Forelimb muscle (tissue), 1 donor: ENCODE measurements at regions not wholly inside any gene's neighbourhood (a gene's known extent, or its start where the extent isn't known, plus 50 kb on each side); places are given as distances from the start of the nearest gene placed in this dataset.
"Not testable (repeated sequence)": the region's sequence is repeated elsewhere in the genome, so short reads cannot be mapped to it uniquely, and the experiment has no call there.

Experiments
- DNase-seq: peaks from one replicate; pipeline ENCODE4 v3.0.0-alpha.2; 2013; ENCODE audit warnings: low read depth

DNA sequence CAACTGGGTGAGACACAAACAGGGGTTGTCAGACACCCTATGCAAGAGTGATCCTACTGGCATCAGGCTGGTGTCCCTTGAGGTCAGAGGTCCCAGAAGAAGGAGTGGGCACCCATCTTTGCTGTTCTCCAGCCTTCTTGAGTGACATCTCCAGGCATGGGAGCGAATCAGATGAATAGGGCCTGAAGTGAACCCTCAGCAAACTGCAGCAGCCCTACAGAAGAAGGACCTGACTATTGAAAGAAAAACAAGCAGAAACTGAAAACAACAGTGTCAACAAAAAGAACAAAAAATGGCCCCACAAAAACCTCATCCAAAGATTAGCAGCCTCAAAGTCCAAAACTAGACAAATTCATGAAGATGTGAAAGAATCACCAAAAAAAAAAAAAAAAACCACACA lies 1229.7 kb upstream of the CRIM1 start:
- no peak for DNase-seq

DNA sequence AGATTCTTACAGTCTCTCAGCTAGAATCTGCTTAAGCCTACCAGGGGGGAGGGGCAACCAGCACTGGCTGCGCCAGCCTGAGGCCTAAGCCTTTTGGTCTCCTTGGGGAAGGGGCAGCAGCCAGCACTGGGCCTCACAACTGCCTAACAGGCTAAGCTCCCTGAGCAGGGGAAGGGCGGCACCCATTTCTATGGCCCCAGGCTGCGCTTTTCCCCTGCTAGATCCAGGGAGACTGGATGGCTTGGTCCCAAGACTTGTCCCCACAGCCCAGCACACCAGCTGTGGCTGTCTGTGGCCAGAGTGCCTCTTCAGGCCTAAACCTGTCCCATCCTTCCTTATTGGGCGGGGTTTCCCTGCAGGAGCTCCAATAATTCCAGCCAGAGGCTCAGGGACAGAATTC lies 1230.3 kb upstream of the CRIM1 start:
- no peak for DNase-seq

DNA sequence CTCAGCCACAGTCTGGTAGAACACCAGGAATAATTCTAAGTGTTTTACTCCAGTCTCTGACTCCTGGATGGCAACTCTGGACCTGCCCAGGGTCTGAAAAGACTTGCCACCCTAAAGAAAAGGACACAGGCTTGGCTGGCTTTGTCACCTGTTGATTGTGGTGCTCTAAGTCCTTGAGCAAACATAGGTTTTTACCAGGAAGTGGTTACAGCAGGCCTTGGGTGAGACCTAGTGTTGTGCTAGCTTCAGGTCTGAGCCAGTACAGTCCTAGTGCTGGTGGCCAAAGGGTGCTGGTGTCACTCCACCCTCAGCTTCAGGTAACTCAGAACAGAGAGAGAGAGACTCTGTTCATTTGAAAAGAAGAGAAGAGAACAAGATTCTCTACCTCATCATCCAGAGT lies 1239.4 kb upstream of the CRIM1 start:
- DNase-seq, result no peak

DNA sequence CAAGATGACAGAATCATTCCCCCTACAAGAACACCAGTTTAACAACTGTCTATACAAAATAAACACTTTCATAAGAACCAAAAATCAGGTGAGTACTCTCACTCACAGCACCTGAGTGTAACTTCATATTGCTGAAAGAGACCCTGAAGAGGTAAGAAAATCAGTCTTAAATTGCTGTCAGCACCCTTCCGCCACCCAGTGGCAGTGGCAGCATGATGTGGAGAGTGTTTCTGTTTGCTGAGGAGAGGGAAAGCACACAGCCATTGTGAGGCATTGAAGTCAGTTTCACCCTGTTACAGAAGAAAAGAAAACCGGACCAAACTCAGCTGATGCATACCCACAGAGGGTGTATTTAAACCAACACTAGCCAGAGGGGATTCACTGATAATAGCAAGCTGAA lies 1240.8 kb upstream of the CRIM1 start:
- DNase-seq, result no peak

DNA sequence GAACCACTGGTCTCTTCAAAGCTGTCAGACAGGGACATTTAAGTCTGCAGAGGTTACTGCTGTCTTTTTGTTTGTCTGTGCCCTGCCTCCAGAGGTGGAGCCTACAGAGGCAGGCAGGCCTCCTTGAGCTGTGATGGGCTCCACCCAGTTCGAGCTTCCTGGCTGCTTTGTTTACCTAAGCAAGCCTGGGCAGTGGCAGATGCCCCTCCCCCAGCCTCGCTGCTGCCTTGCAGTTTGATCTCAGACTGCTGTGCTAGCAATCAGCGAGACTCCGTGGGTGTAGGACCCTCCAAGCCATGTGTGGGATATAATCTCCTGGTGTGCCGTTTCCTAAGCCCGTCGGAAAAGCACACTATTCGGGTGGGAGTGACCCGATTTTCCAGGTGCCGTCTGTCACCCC lies 1243.2 kb upstream of the CRIM1 start:
- DNase-seq, result not testable (repeated sequence)

DNA sequence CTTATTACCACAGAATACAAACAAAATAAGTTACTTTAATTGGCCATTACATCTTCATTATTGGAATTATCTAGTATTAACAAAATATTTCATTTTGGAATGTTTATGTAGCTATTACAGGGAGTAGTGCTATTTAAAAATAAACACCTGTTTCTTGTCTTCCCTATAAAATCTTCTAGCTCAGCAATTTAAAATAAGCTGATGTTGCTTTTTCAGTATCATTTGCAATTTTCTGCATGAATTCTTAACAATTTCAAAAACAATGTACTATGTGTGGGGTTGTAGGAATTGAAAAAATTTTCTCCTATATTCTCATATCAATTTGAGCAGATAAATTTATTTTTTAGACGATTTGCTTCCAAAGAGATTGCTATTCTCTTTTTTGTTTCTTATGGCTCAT lies 1251.3 kb upstream of the CRIM1 start:
- no peak for DNase-seq

DNA sequence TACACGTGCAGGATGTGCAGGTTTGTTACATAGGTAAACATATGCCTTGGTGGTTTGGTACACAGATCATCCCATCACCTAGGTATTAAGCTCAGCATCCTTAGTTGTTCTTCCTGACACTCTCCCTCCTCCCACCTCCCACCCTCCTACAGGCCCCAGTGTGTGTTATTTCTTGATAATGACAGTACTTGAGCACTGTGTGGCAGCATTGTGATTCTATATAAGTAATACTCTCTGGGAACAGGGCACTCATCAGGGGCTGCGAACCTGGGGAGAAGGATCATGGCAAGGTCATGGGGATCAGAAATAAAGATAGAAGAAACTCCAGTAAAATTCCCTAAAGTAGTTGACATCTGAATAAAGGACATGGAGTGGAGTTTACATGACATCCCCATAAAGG lies 1256.2 kb upstream of the CRIM1 start:
- no peak for DNase-seq

DNA sequence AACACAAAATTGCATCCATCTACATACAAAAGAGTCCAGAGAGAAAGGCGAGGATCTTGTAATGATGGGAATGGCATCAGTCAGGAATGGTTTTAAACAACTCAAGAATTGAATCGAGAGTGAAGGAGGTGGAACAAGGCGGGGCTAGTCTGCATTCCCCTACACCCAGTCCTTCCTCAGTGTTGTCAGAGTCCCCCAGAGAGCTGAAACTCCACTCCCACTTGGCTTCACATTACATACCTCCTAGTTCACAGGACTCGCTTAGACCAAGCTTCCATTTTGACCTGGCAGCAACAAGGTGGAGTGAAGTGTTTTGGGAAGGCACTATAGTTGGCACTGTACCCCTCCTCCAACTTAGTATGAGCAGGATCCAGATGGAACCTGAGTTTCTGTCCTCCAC lies 1273.5 kb upstream of the CRIM1 start:
- no peak for DNase-seq

DNA sequence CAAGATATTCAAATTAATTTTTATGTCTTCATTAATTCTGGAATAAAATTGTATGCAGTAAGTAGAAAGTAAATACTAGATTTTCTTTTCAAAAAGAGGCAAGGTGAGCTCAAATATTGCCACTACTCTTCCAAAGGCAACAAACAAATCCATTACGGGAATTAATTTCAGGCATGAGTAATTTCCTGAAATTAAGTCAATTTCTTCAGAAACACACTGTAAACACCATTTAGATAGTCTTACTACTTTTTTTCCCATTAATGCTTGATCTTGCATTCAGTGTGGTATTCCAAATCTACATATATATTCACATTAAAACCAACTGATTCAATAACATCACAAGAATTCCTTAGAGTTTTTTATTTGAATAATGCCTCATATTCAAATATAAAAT lies 1274.0 kb upstream of the CRIM1 start:
- DNase-seq, result no peak

DNA sequence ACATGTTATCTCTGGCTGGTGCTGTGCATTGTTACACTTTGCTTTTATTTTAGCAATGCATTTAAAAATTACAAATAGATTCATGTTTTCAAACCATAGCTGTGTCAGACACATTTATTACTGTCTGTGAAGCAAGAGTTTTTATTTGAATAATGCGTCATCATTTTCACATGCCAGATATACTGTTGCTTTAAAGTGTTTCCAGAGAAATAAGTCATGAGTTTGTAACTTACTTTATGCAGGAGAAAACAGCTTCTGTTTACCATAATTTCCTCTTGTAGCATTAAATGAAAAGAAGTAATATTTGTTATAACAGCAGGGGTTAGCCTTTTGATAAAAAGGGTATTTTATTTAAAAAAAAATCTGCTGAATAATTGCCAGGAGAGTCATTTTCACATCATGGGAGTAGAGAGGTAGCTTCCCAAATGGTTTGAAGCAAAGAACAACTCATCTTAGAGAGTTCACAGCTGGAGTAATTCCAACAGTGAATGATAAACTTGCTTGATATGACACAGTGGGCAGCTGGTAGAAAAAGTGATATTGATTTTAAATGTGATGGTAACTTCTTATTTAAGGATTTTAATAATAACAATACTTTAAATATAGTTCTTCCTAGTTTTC lies 1274.5 kb upstream of the CRIM1 start:
- no peak for DNase-seq

DNA sequence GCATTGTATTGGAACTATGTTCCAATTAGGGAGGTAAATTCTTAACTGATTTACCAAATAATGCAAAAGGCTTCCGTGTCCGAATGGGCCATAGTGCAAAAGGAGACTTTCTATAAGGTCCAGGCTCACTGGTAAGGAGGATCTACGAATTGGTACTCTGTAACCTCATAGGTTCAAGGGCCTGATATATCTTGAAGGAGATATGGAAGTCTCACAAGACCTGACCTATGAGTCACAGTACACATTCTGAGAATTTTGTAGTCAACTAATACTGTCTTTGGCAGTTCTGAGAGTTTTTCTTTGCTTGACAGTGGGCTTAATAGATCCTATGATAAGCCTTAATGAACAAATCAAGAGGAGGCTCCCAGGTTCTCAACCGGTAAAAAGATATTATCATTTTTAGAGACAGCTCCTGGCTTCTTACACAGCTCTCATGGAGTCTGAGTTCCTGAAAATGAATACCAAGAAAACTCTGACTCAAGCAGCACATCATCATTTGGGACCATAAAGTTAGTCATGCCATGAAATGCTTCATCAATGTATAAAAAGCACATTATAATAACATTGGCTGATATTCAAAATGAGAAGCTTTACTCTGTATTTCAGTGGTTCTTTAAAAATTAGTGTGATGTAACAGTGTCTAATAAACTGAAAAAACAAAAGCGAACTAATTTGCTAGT lies 1275.2 kb upstream of the CRIM1 start:
- no peak for DNase-seq

DNA sequence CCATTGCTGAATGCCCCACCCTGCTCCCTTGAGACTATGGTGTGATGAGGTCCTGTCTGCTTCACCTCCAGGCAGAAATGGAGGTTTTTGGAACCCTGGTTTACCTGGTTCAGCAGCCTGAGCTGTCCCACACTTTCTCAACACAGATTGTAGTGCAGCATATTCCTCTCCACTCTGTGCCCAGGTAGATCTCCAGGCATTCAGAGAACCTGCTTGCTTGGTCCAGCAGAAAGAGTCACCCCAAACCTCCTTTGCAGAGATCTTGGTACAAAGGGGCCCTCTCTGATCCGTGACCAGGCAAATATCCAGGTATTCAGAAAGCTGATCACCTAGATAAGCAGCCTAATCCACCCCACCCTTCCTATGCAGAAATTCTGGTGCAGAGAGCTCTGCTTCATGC lies 1288.2 kb upstream of the CRIM1 start:
- no peak for DNase-seq

DNA sequence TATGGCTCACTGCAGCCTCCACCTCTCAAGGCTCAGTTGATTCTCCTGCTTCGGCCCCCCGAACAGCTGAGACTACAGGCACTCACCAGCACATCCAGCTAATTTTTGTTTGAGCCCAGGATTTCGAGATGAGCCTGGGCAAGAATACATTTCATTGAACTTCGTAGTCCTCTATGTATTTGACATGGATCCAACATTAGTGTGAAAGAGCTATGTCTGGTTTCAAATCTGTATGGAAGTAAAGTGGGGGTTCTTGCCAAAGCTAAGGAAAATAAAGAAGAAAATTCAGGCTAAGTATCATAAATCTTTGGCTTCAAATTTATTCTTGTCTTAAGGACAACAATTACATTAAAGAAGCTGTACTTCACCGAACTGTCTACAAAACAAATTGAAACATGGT lies 1291.7 kb upstream of the CRIM1 start:
- no peak for DNase-seq

DNA sequence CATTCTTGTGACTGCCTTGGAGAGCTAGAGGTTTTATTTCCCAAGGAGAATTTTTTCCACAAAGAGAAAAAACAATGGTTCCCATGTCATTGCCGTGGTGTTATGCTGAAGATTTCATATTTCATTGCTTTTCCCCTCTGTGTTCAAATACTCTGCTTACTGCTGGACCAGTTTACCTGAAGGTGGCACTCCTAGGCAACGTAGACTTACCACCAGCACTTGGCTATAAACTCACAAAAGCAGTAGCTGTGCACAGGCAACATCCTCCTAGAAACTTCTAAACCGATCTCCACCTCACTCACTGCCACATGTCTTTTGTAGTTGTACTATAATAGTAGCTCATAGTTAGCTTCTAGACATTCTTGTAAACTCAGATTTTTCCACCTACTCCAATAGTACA lies 1319.7 kb upstream of the CRIM1 start:
- no peak for DNase-seq

DNA sequence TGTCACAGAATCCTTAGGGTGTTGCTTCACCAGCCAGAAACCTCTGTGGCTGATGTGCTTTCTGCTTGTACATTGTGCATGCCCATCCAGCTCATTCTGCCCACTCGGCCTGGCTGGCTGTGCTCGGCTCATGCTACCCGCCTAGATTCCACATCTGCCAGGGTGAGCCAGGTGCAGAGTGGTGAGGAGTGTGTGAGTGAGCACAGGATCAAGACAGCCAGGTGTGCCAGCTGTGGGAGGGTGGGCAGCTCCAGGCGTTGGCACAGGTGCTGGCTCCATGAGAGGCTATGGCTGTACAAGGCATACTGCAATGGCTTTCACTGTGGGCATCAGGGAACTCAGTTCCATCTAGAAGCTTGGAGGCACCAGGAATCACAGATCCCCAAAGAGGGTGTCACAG lies 1321.8 kb upstream of the CRIM1 start:
- no peak for DNase-seq

DNA sequence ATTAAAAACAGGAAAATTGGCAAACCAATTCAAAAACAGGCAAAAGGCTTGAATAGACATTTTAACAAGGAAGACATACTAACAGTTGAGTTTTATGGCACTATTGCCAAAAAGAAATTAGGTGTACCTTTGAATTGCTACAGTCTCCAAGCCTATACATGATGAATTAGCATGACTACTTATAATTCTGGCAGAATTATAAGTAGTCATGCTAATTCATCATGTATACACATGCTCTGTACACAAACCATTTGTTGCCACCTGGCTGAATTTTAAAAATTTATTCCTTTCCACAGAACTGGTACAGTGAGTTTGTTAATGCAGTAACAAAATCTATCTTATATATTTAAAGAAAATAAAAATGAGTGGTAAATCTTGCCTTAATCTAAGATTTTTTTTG lies 1332.0 kb upstream of the CRIM1 start:
- no peak for DNase-seq

DNA sequence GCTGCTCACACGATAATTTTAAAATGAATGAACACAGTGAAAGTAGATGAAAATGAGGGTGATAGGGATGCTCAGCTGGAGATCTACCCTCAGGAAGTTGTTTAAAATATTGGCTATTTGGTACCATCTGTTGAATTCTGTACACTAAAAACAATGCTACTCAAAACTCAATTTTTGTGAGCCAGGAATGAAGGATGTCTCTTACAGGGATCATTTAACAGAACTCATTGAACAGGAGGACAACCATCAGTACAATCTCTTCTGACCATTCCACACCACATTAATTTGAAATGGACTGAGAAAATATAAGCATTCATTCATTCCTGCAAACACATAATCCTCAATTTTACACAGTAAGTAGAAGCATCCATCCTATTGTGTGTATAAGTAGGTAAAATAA lies 1355.1 kb upstream of the CRIM1 start:
- no peak for DNase-seq

DNA sequence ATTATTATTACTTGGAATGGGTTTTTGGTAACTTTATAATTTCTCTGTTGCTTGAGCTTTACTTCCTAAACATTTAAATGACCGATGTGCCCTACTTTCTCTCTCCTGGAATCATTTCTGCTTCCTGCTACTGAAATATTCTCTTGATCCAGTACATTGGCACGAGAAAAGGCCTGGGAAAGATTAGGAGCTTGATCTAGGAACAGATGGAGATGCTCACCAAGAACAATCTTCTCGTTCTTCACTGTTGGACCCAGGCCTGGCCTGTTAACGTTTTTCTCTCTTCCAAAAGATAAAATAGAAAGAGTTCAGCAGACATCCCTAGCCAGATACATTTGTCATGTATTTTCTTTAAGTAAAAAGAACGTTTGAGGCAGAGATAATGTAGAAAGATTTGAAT lies 1356.8 kb upstream of the CRIM1 start:
- no peak for DNase-seq

DNA sequence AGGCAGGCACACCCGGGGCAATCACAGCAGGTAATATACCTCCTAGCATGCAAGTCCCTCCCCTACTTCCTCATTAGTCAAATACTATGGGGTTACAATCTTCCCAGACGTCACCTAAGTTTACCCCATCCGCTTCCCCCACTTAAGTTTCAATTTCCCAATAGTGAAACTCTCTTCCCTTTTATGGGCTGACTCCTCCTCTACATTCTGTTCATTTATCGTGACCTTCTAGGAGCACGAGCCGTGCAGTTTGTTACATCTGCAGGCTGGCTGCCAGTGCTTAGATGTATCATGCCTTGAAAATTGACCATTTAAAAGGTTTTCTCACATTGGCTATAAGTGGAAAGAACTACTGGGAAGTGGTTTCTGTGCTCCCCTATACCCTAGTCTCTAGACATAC lies 1357.8 kb upstream of the CRIM1 start:
- DNase-seq, result no peak

DNA sequence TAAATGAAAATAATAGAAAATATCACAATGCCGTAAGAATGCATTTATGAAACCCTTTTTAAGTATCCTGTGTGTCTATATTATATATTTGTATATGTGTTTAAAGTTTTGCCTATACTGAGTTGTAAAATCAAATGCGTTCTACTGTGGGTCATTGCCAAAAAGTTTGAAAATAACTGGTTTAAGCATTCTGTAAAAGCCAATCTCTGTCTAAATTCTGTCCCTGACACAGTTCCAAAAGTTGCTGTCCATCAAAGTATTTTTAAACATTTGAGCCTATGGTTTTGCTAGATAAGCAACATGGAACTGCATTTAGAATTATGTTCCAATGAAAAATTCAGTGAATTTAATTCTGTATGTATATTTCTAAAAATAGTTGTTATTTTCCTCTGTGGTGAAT lies 1360.4 kb upstream of the CRIM1 start:
- DNase-seq, result no peak

DNA sequence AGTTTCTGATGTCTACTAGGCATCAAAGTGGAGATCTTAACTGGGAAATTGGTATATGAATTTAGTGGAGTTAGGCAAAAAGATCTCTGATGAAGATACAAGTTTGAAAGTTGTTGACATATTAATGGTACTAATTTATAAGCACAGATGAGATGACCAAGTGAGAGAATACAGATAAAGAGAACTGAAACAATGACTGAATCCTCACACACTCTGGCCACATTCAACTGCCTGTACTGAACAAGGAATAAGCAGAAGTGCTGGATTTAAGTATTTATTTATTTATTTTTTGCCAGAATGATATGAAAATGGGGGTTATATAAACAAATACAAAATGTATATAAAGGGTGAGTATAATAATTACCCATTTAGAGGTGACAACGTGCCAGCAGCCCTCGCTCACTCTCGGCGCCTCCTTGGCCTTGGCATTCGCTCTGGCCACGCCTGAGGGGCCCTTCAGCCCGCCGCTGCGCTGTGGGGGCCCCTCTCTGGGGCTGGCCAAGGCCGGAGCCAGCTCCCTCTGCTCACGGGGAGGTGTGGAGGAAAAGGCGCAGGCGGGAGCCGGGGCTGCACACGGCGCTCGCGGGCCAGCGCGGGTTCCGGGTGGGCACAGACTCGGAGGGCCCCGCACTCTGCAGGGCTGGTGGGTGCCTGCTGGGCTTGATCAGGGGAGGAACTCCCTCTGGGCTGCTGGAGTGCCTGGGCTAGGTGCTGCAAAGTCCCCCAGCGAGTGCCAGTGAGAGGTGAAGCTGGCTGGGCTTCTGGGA lies 1363.9 kb upstream of the CRIM1 start:
- no peak for DNase-seq

DNA sequence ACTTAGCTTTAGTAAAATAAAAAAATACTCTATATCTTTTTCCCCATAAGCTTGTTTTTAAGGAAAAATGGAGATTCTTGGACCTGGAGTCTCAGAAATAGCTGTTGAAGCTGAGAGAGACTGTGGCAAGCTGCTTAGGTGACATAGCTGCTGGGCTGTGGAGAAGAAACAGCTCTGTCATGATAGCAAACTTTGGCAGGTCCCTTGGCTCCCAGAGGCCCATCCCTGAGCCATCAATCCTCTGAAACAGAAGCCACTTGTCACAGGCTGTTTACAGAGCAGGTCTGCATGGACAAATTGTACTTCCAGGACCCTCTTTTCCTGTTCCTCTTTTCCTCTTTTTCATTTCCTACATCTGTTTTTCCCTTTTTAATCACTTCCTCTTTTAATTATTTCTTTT lies 1370.1 kb upstream of the CRIM1 start:
- no peak for DNase-seq

DNA sequence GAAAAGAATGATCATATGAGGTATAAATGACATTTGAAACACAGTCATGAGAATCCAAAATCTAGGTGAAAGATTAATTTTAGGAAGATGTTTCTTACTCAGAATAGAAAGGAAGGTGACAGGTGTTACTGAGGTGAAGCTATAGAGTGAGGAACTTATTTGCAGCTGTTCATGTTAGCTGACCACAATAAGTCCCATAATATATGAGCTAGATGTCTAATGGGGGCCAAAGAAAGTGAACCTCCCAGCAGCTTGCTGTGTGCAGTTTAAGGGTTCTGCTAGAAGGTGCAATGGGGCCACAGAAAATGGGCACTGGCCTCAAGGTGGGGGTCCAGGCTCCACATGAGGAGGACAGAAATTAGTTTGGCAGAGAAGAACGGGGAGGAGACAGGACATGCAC lies 1374.9 kb upstream of the CRIM1 start:
- no peak for DNase-seq
